ENCODE measurements at regions not wholly inside any gene's neighbourhood (a gene's known extent, or its start where the extent isn't known, plus 50 kb on each side); places are given as distances from the start of the nearest gene placed in this dataset.

DNA sequence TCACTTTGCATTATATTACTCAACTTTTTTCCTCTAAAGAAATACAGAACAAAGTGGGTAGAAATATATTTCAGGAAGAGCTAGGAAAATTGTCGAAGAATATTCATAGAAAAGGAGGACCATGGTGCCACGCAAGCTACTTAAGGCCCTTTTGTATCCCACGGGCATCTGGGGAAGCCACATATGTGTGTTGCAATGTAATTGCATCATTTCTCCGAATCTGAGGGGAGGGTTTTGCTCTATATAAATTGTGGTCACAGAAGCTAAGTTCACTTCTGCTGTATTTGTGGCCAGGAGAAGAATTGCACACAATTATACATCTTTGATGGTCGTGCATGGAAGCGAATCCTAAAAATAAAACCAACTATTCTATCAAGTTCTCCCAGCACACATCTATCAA lies 360.3 kb downstream of the IRS1 start:
- no peaks in the 10 kb centered on the region for H3K4me1 Mint-ChIP-seq (ENCODE audit: low read depth)
- DNase-seq (ENCODE audit: low spot score) = no peak
- no peak overlapping the region for H3K4me3 Mint-ChIP-seq (ENCODE audit: low read depth)
- no peaks in the 10 kb centered on the region for H3K36me3 Mint-ChIP-seq (ENCODE audit: low read depth)
- H3K27me3 Mint-ChIP-seq (ENCODE audit: low read depth) = peaks cover 10% of the 10 kb centered on the region
- no peak overlapping the region for H3K27ac Mint-ChIP-seq
- intact Hi-C loops (cut with micrococcal nuclease) = no loop called here
- no peaks in the 10 kb centered on the region for H3K9me3 Mint-ChIP-seq

- intact Hi-C loops (cut with micrococcal nuclease) = no loop called here
- H3K36me3 Mint-ChIP-seq (ENCODE audit: low read depth) = no peaks in the 10 kb centered on the region
- H3K4me1 Mint-ChIP-seq (ENCODE audit: low read depth) = no peaks in the 10 kb centered on the region
- no peak overlapping the region for H3K4me3 Mint-ChIP-seq (ENCODE audit: low read depth)
- no peaks in the 10 kb centered on the region for H3K9me3 Mint-ChIP-seq
- peaks cover 18% of the 10 kb centered on the region for H3K27me3 Mint-ChIP-seq (ENCODE audit: low read depth)
- no peak for DNase-seq (ENCODE audit: low spot score)
- H3K27ac Mint-ChIP-seq = no peak overlapping the region
These were observed 364.5 kb downstream of the IRS1 start for GRCh38 chr2:226435146-226435545.

DNA sequence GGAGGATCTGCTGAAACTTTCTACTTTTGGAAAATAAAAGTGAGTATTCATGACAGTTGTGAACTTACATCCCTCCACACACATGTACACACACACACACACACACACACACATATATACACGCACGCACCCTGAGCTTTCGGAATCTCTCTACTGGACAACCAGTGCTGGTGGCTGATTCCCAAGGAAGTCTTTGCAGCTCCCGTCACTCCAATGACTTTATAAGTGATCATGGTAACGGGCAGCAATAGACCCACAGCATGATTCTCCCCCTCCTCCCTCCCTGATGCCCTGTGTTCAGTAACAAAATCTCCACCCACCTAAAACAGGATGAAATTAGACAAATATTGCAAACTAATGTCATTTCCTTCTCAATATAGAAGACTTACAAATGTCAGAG lies 364.9 kb downstream of the IRS1 start:
- H3K27me3 Mint-ChIP-seq (ENCODE audit: low read depth) = peaks cover 19% of the 10 kb centered on the region
- no peak overlapping the region for H3K4me3 Mint-ChIP-seq (ENCODE audit: low read depth)
- DNase-seq (ENCODE audit: low spot score) = no peak
- H3K9me3 Mint-ChIP-seq = no peaks in the 10 kb centered on the region
- H3K36me3 Mint-ChIP-seq (ENCODE audit: low read depth) = no peaks in the 10 kb centered on the region
- H3K4me1 Mint-ChIP-seq (ENCODE audit: low read depth) = no peaks in the 10 kb centered on the region
- no peak overlapping the region for H3K27ac Mint-ChIP-seq
- intact Hi-C loops (cut with micrococcal nuclease) = no loop called here

- Mint-ChIP-seq H3K27me3 (ENCODE audit: low read depth) (peaks cover 27% of the 10 kb centered on the region), H3K27ac (no peak overlapping the region), H3K9me3 (no peaks in the 10 kb centered on the region), H3K4me3 (ENCODE audit: low read depth) (no peak overlapping the region), H3K36me3 (ENCODE audit: low read depth) (no peaks in the 10 kb centered on the region), H3K4me1 (ENCODE audit: low read depth) (no peaks in the 10 kb centered on the region)
- intact Hi-C loops (cut with micrococcal nuclease) = no loop called here
- no peak for DNase-seq (ENCODE audit: low spot score)
These were observed 368.2 kb downstream of the IRS1 start for GRCh38 chr2:226431288-226431948.

DNA sequence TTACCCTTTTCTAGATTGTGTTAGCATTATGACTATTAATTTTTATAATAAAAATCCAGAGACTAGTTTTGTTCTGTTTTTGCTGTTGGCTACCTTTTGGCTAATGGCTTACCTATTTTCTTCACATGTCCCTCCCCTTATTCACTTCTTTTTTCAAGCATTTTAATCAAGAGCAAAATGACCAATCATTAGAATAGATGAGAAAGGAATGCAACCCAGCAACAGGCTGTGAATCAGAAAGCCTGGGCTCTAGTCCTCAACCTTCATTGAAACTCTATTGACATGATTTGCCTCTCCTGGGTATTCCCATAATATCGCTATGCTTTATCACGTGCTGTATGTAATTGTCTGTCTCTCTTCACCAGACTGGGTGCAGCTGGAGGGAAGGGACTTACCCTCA lies 370.1 kb downstream of the IRS1 start:
- Mint-ChIP-seq H3K4me1 (ENCODE audit: low read depth) (peaks cover 3% of the 10 kb centered on the region), H3K36me3 (ENCODE audit: low read depth) (no peaks in the 10 kb centered on the region), H3K27ac (no peak overlapping the region), H3K27me3 (ENCODE audit: low read depth) (peaks cover 29% of the 10 kb centered on the region), H3K9me3 (no peaks in the 10 kb centered on the region), H3K4me3 (ENCODE audit: low read depth) (no peak overlapping the region)
- intact Hi-C loops (cut with micrococcal nuclease) = loop anchor here (10.0 kb wide), 1 partner anchor 555 kb away; no protein-coding TSS in a partner anchor
- no peak for DNase-seq (ENCODE audit: low spot score)

DNA sequence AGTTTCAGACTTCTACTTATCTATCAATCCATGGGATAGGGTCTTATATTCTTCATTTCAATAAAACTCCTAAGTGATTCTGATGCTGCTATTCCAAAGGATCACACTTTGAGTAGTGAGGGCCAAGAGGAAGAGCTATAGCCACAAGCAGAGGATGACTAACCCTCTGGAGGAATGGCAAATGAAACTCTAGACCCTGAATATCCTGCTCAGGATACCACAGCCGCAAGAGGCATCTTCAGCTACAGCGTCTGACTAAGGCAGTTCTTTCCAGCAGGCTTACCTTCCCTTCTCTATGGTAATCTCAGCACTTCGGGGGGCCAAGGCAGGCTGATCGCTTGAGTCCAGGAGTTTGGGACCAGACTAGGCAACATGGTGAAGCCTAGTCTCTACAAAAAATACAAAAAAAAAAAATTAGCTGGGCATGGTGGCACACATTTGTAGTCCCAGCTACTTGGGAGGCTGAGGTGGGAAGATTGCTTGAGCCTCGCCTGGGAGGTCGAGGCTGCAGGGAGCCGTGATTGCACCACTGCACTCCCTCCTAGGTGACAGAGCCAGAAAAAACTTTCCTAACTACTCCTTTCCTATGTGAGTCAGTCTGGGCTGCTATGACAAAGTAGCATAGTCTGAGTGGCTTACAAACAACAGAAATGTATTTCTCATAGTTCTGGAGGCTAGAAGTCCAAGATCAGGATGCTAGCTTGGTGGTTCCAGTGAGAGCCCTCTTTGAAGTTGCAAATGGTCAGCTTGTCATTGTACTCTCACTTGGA lies 371.9 kb downstream of the IRS1 start:
- intact Hi-C loops (cut with micrococcal nuclease) = loop anchor here (10.0 kb wide), 1 partner anchor 557 kb away; no protein-coding TSS in a partner anchor
- Mint-ChIP-seq H3K4me3 (ENCODE audit: low read depth) (no peak overlapping the region), H3K4me1 (ENCODE audit: low read depth) (peaks cover 12% of the 10 kb centered on the region), H3K27ac (no peak overlapping the region), H3K9me3 (no peaks in the 10 kb centered on the region), H3K27me3 (ENCODE audit: low read depth) (peaks cover 34% of the 10 kb centered on the region), H3K36me3 (ENCODE audit: low read depth) (no peaks in the 10 kb centered on the region)
- DNase-seq (ENCODE audit: low spot score) = no peak

DNA sequence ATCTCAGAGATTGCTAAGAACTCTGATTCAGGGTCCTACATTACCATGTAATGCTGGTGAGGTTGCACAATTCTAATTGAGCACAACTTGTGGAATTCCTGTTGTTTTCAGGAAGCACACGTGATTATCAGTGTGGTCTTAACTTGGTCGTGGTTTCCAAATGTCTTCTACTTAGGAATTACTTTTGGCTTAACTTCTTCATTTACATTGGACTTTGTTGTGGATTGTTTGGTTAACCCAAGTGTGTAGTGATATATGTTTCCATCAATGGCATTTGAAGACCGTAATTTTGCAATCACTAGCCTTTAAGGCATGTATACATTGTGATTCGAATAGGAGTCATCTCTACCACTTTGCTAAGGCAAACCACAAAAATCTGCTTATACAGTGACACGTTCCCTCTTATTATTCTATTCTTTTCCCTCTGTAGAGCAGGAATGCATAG lies 373.3 kb downstream of the IRS1 start:
- no peak overlapping the region for H3K4me3 Mint-ChIP-seq (ENCODE audit: low read depth)
- peaks cover 33% of the 10 kb centered on the region for H3K27me3 Mint-ChIP-seq (ENCODE audit: low read depth)
- peaks cover 12% of the 10 kb centered on the region for H3K4me1 Mint-ChIP-seq (ENCODE audit: low read depth)
- intact Hi-C loops (cut with micrococcal nuclease) = loop anchor here (10.0 kb wide), 1 partner anchor 558 kb away; no protein-coding TSS in a partner anchor
- H3K9me3 Mint-ChIP-seq = no peaks in the 10 kb centered on the region
- no peak overlapping the region for H3K27ac Mint-ChIP-seq
- H3K36me3 Mint-ChIP-seq (ENCODE audit: low read depth) = no peaks in the 10 kb centered on the region
- DNase-seq (ENCODE audit: low spot score) = no peak

DNA sequence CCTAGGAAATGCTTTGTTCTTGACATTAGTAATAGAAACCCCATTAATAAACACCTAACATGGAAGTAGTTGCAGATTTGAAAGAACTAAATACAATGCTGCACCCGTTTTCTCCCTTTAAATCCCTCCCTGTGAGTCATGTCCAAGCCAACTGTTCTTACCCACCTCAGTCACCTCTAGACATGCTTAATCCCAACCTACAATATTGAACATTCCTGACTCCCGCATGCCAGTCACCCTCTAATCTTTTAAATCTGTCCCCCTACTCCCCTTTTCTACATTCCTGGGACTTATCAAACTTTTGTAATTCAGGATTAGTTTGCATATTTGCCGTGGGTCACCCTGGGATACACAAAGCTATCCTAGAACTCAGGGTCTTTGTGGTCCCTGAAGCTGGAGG lies 374.6 kb downstream of the IRS1 start:
- H3K36me3 Mint-ChIP-seq (ENCODE audit: low read depth) = no peaks in the 10 kb centered on the region
- peaks cover 12% of the 10 kb centered on the region for H3K4me1 Mint-ChIP-seq (ENCODE audit: low read depth)
- peaks cover 25% of the 10 kb centered on the region for H3K27me3 Mint-ChIP-seq (ENCODE audit: low read depth)
- intact Hi-C loops (cut with micrococcal nuclease) = loop anchor here (5.0 to 10.0 kb wide), 3 partner anchors 227 to 560 kb away; no protein-coding TSS in a partner anchor
- DNase-seq (ENCODE audit: low spot score) = no peak
- no peak overlapping the region for H3K4me3 Mint-ChIP-seq (ENCODE audit: low read depth)
- no peaks in the 10 kb centered on the region for H3K9me3 Mint-ChIP-seq
- no peak overlapping the region for H3K27ac Mint-ChIP-seq

- peak; percentile 40 for DNase-seq (ENCODE audit: low spot score)
- H3K27me3 Mint-ChIP-seq (ENCODE audit: low read depth) = peaks cover 22% of the 10 kb centered on the region
- peaks cover 12% of the 10 kb centered on the region for H3K4me1 Mint-ChIP-seq (ENCODE audit: low read depth)
- no peak overlapping the region for H3K27ac Mint-ChIP-seq
- no peaks in the 10 kb centered on the region for H3K9me3 Mint-ChIP-seq
- no peaks in the 10 kb centered on the region for H3K36me3 Mint-ChIP-seq (ENCODE audit: low read depth)
- intact Hi-C loops (cut with micrococcal nuclease) = loop anchor here (5.0 to 10.0 kb wide), 3 partner anchors 229 to 561 kb away; no protein-coding TSS in a partner anchor
- H3K4me3 Mint-ChIP-seq (ENCODE audit: low read depth) = no peak overlapping the region
These were observed 376.1 kb downstream of the IRS1 start for GRCh38 chr2:226423498-226423960.

DNA sequence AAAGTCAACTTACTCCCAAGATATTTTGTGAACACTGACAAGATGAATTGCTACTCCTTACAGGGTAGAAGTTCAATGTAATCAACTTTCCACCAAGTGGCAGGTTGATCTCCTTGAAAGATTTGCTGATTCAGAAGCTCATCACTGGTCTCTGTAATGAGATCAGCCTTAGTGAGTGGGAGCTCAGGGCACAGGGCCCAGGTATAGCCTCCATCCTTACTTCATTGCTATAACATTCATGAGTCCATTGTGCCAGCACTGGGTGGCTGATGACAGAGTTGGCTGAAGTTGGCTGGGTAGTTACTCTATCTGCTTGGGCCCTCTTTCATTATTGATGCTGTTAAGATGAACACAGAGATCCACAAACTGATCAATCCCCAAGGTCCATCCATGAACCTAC lies 379.0 kb downstream of the IRS1 start:
- H3K4me1 Mint-ChIP-seq (ENCODE audit: low read depth) = peaks cover 12% of the 10 kb centered on the region
- no peak overlapping the region for H3K4me3 Mint-ChIP-seq (ENCODE audit: low read depth)
- intact Hi-C loops (cut with micrococcal nuclease) = loop anchor here (5.0 to 10.0 kb wide), 3 partner anchors 232 to 564 kb away; no protein-coding TSS in a partner anchor
- no peaks in the 10 kb centered on the region for H3K36me3 Mint-ChIP-seq (ENCODE audit: low read depth)
- DNase-seq (ENCODE audit: low spot score) = no peak
- peaks cover 16% of the 10 kb centered on the region for H3K27me3 Mint-ChIP-seq (ENCODE audit: low read depth)
- H3K9me3 Mint-ChIP-seq = no peaks in the 10 kb centered on the region
- H3K27ac Mint-ChIP-seq = no peak overlapping the region

DNA sequence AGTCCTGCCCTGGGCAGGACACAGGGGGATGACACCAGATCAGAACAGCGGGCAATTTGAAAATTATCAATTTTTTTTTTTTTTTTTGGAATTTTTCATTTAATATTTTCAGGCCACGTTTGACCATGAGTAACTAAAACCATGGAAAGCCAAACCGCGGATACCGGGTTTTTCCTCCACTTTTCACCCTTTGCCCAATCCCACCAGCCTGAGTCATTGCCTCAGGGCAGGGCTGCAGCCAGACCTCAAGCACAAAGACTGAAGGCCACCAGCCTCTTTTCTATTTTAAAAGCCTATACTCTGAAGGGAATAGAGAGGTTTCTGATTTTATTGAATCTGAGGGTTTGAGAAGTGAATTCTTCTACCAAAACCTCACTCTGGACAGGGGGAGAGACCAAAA lies 381.1 kb downstream of the IRS1 start:
- intact Hi-C loops (cut with micrococcal nuclease) = no loop called here
- peaks cover 5% of the 10 kb centered on the region for H3K4me1 Mint-ChIP-seq (ENCODE audit: low read depth)
- no peak overlapping the region for H3K27ac Mint-ChIP-seq
- peaks cover 4% of the 10 kb centered on the region for H3K27me3 Mint-ChIP-seq (ENCODE audit: low read depth)
- H3K36me3 Mint-ChIP-seq (ENCODE audit: low read depth) = no peaks in the 10 kb centered on the region
- H3K4me3 Mint-ChIP-seq (ENCODE audit: low read depth) = no peak overlapping the region
- no peaks in the 10 kb centered on the region for H3K9me3 Mint-ChIP-seq
- DNase-seq (ENCODE audit: low spot score) = no peak

GRCh38 chr2:226414335-226414734 lies 385.3 kb downstream of the IRS1 start:
- H3K27ac Mint-ChIP-seq = no peak overlapping the region
- H3K27me3 Mint-ChIP-seq (ENCODE audit: low read depth) = peaks cover 3% of the 10 kb centered on the region
- intact Hi-C loops (cut with micrococcal nuclease) = no loop called here
- no peak for DNase-seq (ENCODE audit: low spot score)
- H3K4me3 Mint-ChIP-seq (ENCODE audit: low read depth) = no peak overlapping the region
- no peaks in the 10 kb centered on the region for H3K36me3 Mint-ChIP-seq (ENCODE audit: low read depth)
- H3K9me3 Mint-ChIP-seq = no peaks in the 10 kb centered on the region
- H3K4me1 Mint-ChIP-seq (ENCODE audit: low read depth) = no peaks in the 10 kb centered on the region
